ENCODE measurements at regions not wholly inside any gene's neighbourhood (a gene's known extent, or its start where the extent isn't known, plus 50 kb on each side); places are given as distances from the start of the nearest gene placed in this dataset.

GRCh38 chr2:39942950-39943349, 163.9 kb upstream of the THUMPD2 start (continued):
- TF ChIP-seq CBX8 (IDR thresholded peaks at IDR 0.05; ENCODE audit: borderline replicate concordance, low read depth, low read length) (no peak), E2F6 (IDR thresholded peaks at IDR 0.05) (no peak), RFX5 (IDR thresholded peaks at IDR 0.05; ENCODE audit: borderline replicate concordance, low read depth, low read length) (no peak)

All from H1 (cell line).